Type B pancreatic cell (in vitro differentiated cells): ENCODE measurements at regions not wholly inside any gene's neighbourhood (a gene's known extent, or its start where the extent isn't known, plus 50 kb on each side); places are given as distances from the start of the nearest gene placed in this dataset.

ENCODE experiments used
- DNase-seq: peaks from one replicate; pipeline ENCODE4 v3.0.0; 2021; ENCODE audit warnings: mixed read lengths; ENCODE audit not compliant: unreplicated experiment; ENCODE audit errors: extremely low spot score
- H3K27ac Mint-ChIP-seq: 2 replicates; pipeline ENCODE4 v1.8.0; 2021; ENCODE audit warnings: mild to moderate bottlenecking, mixed read lengths
- H3K27me3 Mint-ChIP-seq: 2 replicates; pipeline ENCODE4 v1.8.0; 2021; ENCODE audit warnings: mixed read lengths
- H3K36me3 Mint-ChIP-seq: 2 replicates; pipeline ENCODE4 v1.8.0; 2021; ENCODE audit warnings: mixed read lengths
- H3K4me1 Mint-ChIP-seq: one replicate; pipeline ENCODE4 v1.8.0; 2021; ENCODE audit warnings: mixed read lengths; ENCODE audit not compliant: unreplicated experiment
- H3K4me3 Mint-ChIP-seq: 2 replicates; pipeline ENCODE4 v1.8.0; 2021; ENCODE audit warnings: mild to moderate bottlenecking, mixed read lengths
- H3K9me3 Mint-ChIP-seq: 2 replicates; pipeline ENCODE4 v1.8.0; 2021; ENCODE audit warnings: mixed read lengths
- CTCF ChIP-seq: fragments of 200-600 bp; sonication (generic); conservative IDR thresholded peaks from 2 replicates; pipeline ENCODE4 v1.5.0; 2021; ENCODE audit warnings: antibody characterized with exemption, mild to moderate bottlenecking

- no peaks in the 10 kb centered on the region for H3K4me1 Mint-ChIP-seq
These were observed 1171.7 kb upstream of the ZEB2 start for GRCh38 chr2:145691659-145692058.

GRCh38 chr2:145690183-145690778, 1170.4 kb upstream of the ZEB2 start:
- Mint-ChIP-seq H3K9me3 (no peaks in the 10 kb centered on the region), H3K27me3 (no peaks in the 10 kb centered on the region), H3K4me1 (no peaks in the 10 kb centered on the region), H3K27ac (no peak overlapping the region), H3K4me3 (no peak overlapping the region), H3K36me3 (no peaks in the 10 kb centered on the region)
- DNase-seq: no peak
- no peak for TF ChIP-seq CTCF

More at GRCh38 chr2:145691659-145692058, 1171.7 kb upstream of the ZEB2 start:
- no peak overlapping the region for H3K4me3 Mint-ChIP-seq
- H3K9me3 Mint-ChIP-seq: no peaks in the 10 kb centered on the region
- TF ChIP-seq CTCF: no peak
- H3K36me3 Mint-ChIP-seq: no peaks in the 10 kb centered on the region
- no peak overlapping the region for H3K27ac Mint-ChIP-seq
- no peaks in the 10 kb centered on the region for H3K27me3 Mint-ChIP-seq
- DNase-seq: no peak

- no peak for DNase-seq
- H3K27ac Mint-ChIP-seq: no peak overlapping the region
- no peaks in the 10 kb centered on the region for H3K4me1 Mint-ChIP-seq
- no peak overlapping the region for H3K4me3 Mint-ChIP-seq
- no peaks in the 10 kb centered on the region for H3K9me3 Mint-ChIP-seq
- no peak for TF ChIP-seq CTCF
- H3K27me3 Mint-ChIP-seq: no peaks in the 10 kb centered on the region
- H3K36me3 Mint-ChIP-seq: no peaks in the 10 kb centered on the region
These were observed 1169.4 kb upstream of the ZEB2 start for GRCh38 chr2:145689277-145689676.

GRCh38 chr2:145688156-145688555, 1168.2 kb upstream of the ZEB2 start:
- DNase-seq: no peak
- Mint-ChIP-seq H3K9me3 (no peaks in the 10 kb centered on the region), H3K27me3 (no peaks in the 10 kb centered on the region), H3K4me1 (no peaks in the 10 kb centered on the region), H3K4me3 (no peak overlapping the region), H3K36me3 (no peaks in the 10 kb centered on the region), H3K27ac (no peak overlapping the region)
- no peak for TF ChIP-seq CTCF

GRCh38 chr2:145687442-145688134, 1167.7 kb upstream of the ZEB2 start:
- no peak overlapping the region for H3K27ac Mint-ChIP-seq

More at GRCh38 chr2:145687442-145688134, 1167.7 kb upstream of the ZEB2 start:
- H3K27me3 Mint-ChIP-seq: no peaks in the 10 kb centered on the region
- TF ChIP-seq CTCF: no peak
- H3K4me1 Mint-ChIP-seq: no peaks in the 10 kb centered on the region
- DNase-seq: no peak
- no peak overlapping the region for H3K4me3 Mint-ChIP-seq
- no peaks in the 10 kb centered on the region for H3K36me3 Mint-ChIP-seq
- H3K9me3 Mint-ChIP-seq: no peaks in the 10 kb centered on the region
